GM19452 (cell line): ENCODE measurements at regions not wholly inside any gene's neighbourhood (a gene's known extent, or its start where the extent isn't known, plus 50 kb on each side); places are given as distances from the start of the nearest gene placed in this dataset.

Source experiments
- ATAC-seq: cut with Tn5 transposase; IDR thresholded peaks from one replicate; pipeline ENCODE4 v1.9.1; 2021; ENCODE audit not compliant: unreplicated experiment

DNA sequence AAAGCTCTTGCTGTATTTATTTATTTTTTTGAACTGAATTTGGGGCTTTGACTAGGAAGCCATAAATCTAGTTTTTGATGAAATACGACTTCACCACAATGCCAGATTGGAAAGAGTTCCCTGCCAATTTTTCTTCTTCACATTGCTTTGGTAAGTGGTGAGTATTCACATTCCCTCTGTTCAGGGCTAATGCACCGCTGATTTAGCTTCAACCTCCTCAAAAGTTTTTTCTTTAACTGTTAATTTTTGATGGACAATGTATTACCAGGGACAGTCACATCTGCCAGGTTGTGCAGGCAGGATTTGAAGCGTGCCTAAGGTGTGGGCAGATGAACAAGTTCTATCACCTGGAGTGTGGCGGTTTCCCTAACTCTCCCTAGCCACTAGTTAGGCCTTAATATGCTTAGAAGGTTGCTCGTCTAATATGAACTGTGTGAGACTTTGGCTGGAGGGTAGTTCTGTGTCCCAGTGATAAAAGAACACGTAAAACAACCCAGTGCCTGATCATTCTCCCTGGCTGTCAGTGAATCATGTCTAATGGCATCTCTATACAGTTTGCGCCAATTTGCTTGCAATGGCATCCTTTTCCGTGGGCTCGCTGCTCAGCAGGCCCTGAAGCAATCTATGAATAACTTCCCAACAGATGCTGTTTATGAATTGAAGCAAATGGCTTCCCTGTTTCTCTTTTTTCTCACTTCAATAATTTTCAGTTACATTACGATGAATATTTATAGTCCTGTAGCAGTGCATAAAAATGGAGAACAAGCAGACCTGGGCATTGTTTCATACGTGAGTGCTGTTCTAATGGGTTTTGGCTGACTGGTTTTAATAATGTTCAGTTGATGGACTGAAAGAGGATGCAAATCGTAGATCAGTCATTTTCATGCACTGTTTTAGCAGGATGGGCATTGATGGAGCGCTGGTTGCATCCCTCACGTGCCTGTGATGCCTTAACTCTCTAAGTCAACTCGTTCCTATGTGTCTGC lies 243.2 kb upstream of the SUCLG2 start:
- ATAC-seq, result no peak

DNA sequence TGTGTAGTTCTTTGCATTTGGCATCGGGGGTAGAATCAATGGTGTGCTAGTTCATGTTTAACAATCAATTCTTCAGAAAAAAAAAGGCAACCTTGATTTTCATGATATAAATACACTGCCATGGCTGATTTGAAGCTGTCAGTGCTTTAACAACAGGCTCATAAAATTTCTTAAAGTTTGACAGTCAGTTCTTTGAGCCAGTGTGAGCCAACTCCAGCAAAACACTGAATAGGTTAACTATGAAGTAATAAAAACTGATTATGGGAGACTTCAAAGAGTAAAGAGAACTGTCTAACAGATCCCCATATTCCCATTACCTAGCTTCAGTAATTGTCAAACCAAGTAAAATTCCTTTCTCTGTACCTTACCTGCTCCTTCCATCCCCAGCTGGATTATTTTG lies 241.7 kb upstream of the SUCLG2 start:
- no peak for ATAC-seq

DNA sequence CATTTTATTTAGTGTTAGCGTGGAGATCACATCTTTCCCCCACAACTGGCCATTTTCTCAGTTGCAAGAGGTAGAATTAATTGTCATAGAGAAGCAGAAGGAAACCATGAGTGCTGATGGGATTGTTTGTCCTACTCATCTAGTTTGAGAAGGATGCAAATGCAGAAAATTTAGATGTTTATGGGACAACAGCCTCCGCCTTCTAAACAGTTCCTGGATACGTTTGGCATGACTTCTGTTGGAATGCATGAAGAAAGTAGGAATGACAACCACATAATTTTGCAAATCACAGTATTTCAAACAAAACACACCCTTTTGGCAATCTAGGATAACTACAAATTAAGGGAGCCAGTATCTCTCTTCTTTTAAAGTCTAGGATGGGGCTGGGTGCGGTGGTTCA lies 240.1 kb upstream of the SUCLG2 start:
- ATAC-seq, result no peak

DNA sequence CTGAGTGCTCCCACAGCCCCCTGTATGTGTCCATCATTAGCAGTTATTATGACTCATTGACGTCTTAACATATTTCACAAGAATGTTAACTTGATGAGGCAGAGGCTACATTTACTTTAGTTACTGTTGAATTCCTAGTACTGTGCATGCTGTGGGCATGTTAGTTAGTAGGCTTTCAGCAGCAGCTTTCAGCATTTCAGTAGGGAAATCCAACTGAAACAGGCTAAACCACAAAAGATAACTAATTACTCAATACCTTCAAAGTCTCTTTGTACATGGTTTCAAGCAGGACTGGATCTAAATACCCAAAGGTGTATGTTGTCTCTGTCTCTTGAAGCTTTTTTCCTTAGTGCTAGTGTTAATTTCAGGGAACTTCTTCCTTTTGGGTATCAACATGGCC lies 229.9 kb upstream of the SUCLG2 start:
- no peak for ATAC-seq

DNA sequence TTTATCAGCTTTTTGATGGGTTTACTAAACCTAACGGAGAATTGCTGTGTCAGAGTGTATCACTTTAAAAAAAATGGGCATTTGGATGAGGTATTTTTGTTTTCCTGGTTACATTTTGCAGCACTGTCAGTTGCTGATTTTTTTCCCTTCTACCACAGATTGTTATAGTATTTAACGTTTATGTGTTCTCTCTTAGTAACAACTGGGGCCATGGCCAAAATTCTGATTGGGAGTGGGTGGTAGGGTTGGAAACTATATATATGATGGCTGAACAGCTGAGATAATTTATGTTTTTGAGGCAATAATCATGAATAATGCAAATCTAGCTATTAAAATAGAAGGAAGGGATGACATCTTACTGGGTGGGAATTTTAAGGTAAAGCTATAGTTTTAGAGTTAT lies 229.4 kb upstream of the SUCLG2 start:
- no peak for ATAC-seq

DNA sequence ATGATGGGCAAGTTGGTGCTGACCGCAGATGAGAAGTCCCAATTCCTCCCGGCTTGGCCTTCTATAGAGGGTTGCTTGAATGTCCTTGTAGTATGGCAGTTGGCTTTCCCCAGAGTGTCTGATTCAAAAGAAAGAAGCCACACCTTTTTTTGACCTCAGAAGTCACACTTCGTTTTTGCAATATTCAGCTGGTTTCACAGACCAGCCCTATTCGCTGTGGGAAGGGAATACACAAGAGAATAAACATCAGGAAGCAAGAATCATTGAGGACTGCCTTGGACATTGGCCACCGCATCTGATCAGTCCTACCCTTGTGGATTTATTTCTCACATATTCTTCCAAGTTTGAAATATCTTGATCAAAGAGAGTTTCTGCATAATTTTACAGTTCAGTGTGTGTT lies 228.6 kb upstream of the SUCLG2 start:
- ATAC-seq, result no peak

DNA sequence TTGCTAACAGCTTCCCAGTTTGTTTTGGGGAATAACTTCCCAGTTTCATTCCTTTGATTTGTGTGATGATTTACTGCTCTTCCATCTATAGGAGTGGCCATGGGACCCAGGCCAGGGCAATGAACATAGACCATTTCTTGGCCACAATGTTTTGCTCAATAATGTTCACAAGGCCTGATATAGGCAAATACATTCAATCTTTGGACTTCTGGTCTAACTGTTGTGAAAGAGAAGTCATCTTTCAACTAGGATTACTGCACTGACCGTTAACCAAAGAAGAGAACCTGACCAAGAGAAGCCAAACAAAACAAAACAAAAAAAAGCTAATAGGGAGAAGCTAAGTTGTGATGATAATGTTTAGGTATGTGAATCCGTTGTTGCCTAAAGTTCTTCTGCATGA lies 221.8 kb upstream of the SUCLG2 start:
- ATAC-seq, result no peak

DNA sequence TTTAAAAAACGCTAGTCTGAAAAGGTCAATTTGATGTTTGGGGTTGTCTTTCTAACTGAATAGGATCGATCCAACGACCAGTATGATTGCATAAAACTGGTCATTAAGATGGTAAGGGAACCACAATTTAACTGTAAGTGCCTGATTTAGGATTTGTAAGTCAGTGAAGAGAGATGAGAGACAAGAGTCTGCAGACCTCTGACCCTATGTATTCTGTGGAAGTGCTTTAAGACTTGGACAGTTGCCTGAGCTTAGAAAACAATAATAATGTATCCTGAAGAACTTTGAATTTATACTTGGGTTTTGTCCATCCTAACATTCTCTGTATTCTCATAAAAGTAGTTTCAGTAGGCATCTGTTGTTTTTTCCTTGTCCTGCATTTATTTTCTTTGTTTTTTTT lies 221.4 kb upstream of the SUCLG2 start:
- ATAC-seq, result no peak

DNA sequence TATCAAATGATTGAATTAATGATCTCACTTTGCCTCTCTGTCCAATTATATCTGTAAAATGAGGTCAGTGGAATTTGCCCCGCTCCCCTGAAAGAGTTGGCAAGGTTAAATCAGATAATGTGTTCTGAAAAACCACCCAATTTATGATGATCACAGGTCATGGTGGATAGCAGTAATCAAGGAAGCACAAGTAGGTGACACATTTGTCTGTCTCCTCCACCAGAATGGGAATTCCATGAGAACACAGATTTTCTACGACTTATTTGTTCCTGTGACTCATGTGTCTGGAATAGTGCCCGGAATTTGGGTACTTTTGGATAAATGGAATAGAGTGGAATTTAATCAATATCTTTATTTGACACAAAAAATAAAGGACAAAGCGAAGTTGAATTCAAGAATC lies 220.9 kb upstream of the SUCLG2 start:
- no peak for ATAC-seq

DNA sequence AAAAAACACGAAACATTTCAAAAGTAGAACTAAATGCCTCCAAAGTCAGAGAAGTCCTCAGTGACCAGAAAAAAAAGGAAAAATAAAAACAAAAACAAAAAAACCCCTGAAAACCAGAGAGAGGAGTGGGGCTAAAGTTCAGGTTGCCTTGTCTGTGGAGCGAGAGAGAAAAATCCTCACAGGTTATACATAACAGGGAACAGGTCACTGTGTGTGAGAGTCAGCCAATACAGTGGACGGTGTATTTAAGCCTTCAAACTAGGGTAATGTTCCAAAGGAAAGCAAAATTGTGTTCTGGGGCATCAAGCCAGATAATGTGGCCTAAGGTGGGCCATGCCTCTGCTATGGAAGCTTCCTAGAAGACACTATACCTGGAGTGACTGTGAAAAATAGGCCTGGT lies 216.1 kb upstream of the SUCLG2 start:
- no peak for ATAC-seq

DNA sequence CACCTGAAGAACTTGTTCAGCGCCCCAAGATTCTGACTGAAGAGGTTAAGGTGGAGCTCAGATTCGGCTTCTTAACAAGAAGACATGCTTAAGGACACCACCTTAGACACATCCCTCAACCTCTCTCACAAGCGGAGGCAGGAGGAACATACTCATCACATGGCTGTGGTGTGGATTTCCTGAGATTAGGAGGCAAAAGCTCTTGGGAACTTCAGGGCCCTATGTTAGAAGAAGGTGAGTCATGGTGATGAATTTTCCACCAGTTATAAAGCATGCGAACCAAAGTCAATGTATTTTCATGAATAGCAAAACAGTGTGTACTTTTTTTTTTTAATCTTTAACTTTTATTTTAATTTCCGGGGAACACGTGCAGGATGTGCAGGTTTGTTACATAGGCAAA lies 212.2 kb upstream of the SUCLG2 start:
- no peak for ATAC-seq

DNA sequence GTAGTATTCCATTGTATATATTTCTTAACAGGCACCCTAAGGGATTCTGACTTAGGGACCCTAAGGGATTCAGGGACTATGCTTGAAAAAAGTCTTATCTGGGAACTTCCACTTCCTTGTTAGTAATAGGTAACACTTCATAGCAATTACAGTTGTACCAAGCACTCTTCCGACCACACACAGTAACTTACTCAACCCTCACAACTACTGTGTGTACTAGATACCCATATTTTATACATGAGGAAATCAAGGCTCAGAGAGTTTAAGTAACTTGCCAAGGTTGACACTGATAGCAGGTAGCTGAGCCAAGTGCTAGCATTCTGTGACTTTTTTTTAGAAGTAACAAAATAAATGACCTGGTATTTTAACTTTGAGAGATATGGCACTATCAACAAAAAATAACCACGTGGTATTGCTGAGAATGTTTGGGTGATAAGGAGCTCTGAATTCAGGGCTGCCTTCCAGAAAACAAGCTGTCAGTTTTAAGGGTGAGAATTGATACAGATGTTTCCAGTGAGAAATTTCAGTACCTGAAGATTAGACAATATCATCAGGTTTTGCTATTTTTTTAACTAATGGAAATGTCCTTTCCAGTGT lies 210.3 kb upstream of the SUCLG2 start:
- no peak for ATAC-seq

DNA sequence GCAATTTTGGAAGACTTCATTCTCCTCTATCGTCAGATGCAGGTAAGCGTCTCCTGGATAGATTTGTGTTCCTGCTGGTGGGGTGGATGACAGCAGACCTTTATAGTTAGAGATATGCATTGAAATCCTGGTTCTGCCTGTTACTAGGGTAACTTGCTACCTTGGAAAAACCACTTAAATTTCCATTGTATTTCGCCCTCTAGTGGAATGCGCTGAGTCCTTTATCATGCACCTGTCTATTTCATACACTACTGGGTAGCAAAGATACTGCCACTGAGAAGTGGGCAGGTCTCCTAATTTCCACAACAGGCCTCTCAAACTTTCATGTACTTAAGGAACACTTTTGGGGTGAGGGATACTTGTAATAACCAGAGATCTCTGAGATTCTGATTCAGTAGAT lies 209.5 kb upstream of the SUCLG2 start:
- no peak for ATAC-seq

DNA sequence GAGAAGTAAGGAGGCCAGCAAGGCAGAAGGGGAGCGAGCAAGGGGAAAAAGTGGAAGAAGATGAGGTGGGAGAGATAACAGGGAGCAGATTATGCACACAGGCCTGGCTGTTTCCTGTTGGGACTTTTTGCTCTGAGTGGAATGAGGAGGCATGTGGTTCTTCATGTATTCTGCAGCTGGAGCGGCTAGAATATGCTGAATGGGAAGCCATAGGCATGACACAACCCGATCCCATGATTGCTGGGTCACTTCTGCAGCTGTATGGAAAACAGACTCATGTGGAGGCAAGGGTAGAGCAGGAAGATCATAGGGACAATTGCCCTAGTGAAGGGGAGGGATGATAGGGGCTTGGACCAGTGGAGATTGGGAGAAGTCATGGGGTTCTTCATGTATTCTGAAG lies 206.0 kb upstream of the SUCLG2 start:
- ATAC-seq, result no peak

DNA sequence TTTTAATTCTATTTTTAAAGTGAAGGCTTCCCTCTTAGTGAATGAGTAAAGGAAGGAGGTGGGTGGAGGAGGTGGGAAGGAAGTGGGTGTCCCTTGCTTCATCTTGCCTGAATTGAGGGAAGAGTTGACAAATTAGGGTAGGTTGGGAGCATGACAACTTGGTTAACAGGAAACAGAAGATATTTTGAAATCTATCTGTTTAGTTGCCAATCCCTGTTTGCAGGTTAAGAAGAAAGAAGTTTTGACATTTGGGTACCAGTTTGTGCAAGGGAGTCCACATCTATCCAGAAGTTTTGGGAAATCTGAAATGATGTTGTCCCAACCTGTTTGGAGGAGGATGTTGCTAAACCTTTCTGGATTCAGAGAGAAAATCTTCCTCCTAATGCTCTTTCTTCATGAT lies 204.1 kb upstream of the SUCLG2 start:
- no peak for ATAC-seq

DNA sequence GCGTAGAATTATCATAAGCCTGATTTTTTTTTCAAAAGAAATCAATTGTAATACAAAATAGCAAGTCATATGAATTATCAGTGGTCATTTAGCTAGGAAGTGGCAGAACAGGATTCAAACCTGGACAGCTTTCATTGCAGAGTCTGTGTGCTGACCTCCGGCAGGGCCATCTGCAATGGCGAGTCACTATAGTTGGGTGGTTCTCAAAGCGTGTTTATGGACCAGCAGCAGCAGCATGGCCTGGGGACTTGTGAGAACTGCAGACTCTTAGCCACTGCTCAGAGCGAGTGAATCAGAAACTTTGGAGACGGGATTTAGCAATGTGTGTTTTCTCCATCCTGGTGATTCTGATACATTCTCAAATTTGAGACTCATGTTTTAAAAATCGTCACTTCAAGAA lies 202.3 kb upstream of the SUCLG2 start:
- no peak for ATAC-seq

DNA sequence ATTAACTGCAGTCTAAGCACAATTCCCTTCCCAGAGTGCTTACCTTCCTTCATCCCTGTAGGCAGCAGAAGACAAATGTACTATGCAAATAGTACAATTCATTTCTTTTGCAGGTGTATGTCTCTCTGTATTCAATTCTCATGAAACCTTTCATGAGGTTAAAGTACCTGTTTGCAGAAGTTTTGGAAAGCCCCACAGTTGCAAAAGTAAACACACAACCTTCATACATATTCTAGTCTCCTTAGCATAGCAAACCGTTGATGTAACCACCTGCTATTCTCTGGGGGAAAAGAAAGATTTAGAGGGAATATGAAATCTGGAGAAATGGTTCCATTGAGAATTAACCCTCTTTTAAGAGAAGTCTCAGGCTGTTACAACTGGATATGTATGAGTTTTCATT lies 200.3 kb upstream of the SUCLG2 start:
- no peak for ATAC-seq

DNA sequence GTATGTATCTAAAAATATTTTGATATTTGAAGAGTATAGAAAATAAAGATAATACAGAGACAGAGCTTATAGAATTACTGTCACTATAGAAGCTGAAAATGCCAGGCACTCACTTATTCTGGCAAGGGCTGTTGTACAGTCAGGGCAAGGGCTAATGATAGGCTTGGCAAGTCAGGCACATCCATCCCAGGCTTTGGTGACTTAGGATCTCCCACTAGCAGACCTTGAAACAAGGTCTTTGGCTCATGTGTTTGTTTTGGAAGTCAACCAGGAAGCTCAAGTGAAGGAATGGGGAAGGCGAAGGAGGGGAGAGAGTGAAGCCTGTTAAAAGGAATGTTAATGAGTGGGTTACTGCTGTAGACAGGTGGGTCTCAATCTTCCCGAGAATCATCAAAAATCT lies 199.1 kb upstream of the SUCLG2 start:
- ATAC-seq, result no peak

DNA sequence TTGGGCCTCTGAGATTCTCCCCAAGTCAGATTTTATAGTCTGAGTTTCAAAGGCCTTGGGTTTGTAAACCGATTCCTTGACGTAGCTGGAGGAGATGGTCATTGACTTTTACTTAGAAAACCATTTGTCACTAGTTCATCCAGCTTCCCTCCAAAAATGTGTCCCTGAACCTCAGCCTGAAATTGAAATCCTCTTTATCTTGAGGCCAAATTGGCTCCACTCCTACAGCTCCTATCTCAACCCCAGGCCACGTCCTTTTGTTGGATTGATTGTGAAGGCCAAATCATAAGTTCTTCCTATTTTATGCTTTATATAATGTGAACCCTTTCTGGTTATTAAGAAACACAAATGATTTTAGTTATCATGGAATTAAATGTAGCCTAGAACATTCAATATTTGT lies 193.9 kb upstream of the SUCLG2 start:
- no peak for ATAC-seq

DNA sequence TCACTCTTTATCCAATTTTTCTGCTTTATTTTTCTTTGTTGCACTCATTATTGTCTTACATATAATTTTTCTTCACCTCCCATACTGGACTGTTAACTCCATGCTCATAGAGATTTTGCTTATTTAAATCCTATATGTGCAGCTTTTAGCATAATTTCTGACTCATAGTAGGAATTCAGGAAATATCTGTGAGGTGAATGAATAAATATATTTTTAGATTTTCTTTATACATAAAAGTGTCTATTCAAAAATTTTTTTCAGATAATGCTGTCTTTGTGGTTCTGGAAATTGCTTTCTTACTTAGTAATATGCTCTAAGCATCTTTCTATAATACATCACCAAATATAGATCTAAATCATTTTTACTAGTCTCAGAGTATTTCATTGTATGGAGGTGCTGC lies 191.8 kb upstream of the SUCLG2 start:
- ATAC-seq, result no peak

DNA sequence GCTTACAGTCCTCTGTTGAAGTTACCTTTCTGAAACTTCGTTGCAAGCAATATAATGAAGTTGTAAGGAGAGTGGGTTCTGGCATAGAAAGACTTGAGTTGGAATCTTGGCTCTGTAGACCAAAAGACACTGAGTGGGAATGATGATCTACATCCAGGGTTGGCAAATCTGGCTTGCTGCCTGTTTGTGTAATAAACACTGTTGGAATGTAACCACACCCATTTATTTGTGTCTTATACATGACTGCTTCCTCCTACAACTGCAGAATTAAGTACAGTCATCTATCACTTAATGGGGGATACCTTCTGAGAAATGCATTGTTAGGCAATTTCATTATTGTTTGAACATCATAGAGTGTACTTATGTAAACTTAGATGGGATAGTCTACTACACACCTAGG lies 178.4 kb upstream of the SUCLG2 start:
- ATAC-seq, result no peak

DNA sequence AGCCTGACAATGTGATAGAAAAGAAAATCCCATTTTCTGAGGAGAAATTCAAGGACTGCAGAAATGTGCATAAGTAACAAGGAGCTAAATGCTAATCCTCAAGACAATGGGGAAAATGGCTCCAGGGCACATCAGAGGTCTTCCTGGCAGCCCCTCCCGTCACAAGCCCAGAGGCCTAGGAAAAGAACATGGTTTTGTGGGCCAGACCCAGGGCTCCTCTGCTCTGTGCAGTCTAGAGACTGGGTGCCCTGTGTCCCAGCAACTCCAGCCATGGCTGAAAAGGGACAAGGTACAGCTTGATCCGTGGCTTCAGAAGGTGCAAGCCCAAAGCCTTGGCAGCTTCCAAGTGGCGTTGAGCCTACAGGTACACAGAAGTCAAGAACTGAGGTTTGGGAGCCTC lies 176.8 kb upstream of the SUCLG2 start:
- no peak for ATAC-seq
